ENCODE measurements at regions not wholly inside any gene's neighbourhood (a gene's known extent, or its start where the extent isn't known, plus 50 kb on each side); places are given as distances from the start of the nearest gene placed in this dataset.

DNA sequence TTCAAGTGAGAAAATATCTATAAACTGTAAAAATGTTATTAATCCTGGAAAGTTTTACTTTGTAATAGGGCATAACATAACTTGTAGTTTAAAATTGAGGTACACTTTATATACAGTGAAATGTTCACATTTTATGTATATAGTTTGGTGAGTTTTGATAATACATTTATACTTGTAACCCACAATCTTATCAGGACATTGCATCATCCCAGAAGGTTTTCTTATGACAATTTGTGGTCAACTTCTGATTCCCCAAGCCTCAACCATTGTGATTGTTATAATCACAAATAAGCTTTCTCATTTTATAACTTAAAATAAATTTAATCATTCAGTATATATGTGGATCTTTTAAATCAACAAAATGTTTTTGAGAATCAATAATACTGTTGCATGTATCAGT, 151.1 kb downstream of the TFPI2 start:
- no peak for DNase-seq (ENCODE audit: low read depth in 1 of 2, low spot score in 1 of 2)
- no peak overlapping the region for H3K27ac ChIP-seq (replicated peaks)
- H3K4me3 ChIP-seq (replicated peaks; ENCODE audit: insufficient read depth, low read length), result no peak overlapping the region
- H3K27me3 ChIP-seq (ENCODE audit: insufficient read depth, poor library complexity, severe bottlenecking), result no peaks in the 10 kb centered on the region
- TF ChIP-seq GABPA (IDR thresholded peaks at IDR 0.05; ENCODE audit: low read depth) (no peak), POLR2AphosphoS5 (IDR thresholded peaks at IDR 0.05; ENCODE audit: low read depth) (no peak)

DNA sequence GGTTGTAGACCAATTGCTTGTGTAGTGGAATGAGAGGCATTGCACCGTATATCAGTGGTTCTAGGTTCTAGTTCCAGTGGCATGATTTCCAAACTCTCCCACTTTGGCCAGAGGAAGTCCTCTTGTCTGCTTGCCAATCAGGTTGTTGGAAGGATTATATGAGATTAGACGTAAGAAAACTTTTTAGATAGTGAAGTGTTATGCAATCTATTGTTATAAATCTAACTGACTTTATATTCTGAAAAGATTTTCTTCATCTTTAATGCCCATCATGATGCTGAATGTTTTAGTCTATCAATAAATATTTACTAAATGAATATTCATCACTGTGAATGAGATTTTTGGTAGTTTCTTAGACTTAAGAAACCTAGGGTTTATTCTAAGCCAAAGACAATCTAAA, 152.6 kb downstream of the TFPI2 start:
- H3K27ac ChIP-seq (replicated peaks), result no peak overlapping the region
- DNase-seq (ENCODE audit: low read depth in 1 of 2, low spot score in 1 of 2), result no peak
- no peak for TF ChIP-seq SPI1 (IDR thresholded peaks at IDR 0.05; ENCODE audit: borderline replicate concordance, low read depth)
- TF ChIP-seq, protein P1, sequence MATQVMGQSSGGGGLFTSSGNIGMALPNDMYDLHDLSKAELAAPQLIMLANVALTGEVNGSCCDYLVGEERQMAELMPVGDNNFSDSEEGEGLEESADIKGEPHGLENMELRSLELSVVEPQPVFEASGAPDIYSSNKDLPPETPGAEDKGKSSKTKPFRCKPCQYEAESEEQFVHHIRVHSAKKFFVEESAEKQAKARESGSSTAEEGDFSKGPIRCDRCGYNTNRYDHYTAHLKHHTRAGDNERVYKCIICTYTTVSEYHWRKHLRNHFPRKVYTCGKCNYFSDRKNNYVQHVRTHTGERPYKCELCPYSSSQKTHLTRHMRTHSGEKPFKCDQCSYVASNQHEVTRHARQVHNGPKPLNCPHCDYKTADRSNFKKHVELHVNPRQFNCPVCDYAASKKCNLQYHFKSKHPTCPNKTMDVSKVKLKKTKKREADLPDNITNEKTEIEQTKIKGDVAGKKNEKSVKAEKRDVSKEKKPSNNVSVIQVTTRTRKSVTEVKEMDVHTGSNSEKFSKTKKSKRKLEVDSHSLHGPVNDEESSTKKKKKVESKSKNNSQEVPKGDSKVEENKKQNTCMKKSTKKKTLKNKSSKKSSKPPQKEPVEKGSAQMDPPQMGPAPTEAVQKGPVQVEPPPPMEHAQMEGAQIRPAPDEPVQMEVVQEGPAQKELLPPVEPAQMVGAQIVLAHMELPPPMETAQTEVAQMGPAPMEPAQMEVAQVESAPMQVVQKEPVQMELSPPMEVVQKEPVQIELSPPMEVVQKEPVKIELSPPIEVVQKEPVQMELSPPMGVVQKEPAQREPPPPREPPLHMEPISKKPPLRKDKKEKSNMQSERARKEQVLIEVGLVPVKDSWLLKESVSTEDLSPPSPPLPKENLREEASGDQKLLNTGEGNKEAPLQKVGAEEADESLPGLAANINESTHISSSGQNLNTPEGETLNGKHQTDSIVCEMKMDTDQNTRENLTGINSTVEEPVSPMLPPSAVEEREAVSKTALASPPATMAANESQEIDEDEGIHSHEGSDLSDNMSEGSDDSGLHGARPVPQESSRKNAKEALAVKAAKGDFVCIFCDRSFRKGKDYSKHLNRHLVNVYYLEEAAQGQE (IDR thresholded peaks at IDR 0.05; ENCODE audit: insufficient replicate concordance, low read depth), result no peak
- no peak for TF ChIP-seq GABPA (IDR thresholded peaks at IDR 0.05; ENCODE audit: low read depth)
- no peaks in the 10 kb centered on the region for H3K27me3 ChIP-seq (ENCODE audit: insufficient read depth, poor library complexity, severe bottlenecking)
- H3K4me3 ChIP-seq (replicated peaks; ENCODE audit: insufficient read depth, low read length), result no peak overlapping the region

DNA sequence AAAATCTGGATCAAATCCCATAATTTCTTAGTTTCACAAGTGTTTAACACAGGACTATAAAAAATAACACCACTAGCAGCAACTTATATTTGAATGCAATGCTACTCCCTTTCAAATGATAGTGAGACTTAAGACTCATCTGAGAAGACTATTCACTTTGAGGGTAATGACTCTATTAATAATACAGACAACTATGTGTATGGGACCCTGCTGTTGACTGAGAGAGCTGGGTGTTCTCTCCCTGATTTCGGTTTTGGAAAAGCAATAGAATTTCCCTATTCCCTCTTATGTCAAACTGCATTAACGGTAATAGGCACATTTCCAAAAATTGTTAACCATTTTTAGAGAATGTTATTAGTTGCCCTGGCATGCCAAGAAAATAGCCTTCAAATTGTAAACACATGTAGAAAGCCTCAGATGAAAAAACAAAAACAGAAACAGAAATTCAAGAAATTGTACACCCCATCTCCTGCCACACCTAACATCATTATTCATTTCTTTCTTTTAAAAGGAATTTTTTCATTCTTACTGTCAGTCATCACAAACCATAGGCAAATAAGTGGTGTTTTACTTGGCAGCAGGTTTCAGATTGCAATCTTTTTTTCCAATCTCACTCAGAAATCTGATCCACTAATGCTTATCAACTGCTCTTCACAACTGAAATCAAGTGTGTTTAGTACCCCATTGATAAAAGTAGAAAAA, 153.7 kb downstream of the TFPI2 start:
- H3K27me3 ChIP-seq (ENCODE audit: insufficient read depth, poor library complexity, severe bottlenecking), result no peaks in the 10 kb centered on the region
- no peak overlapping the region for H3K4me3 ChIP-seq (replicated peaks; ENCODE audit: insufficient read depth, low read length)
- no peak overlapping the region for H3K27ac ChIP-seq (replicated peaks)
- DNase-seq (ENCODE audit: low read depth in 1 of 2, low spot score in 1 of 2), result no peak
- no peak for TF ChIP-seq GABPA (IDR thresholded peaks at IDR 0.05; ENCODE audit: low read depth)
- TF ChIP-seq, protein P2, sequence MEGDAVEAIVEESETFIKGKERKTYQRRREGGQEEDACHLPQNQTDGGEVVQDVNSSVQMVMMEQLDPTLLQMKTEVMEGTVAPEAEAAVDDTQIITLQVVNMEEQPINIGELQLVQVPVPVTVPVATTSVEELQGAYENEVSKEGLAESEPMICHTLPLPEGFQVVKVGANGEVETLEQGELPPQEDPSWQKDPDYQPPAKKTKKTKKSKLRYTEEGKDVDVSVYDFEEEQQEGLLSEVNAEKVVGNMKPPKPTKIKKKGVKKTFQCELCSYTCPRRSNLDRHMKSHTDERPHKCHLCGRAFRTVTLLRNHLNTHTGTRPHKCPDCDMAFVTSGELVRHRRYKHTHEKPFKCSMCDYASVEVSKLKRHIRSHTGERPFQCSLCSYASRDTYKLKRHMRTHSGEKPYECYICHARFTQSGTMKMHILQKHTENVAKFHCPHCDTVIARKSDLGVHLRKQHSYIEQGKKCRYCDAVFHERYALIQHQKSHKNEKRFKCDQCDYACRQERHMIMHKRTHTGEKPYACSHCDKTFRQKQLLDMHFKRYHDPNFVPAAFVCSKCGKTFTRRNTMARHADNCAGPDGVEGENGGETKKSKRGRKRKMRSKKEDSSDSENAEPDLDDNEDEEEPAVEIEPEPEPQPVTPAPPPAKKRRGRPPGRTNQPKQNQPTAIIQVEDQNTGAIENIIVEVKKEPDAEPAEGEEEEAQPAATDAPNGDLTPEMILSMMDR (IDR thresholded peaks at IDR 0.05; ENCODE audit: insufficient read depth, low read length), result no peak
- TF ChIP-seq SPI1 (IDR thresholded peaks at IDR 0.05; ENCODE audit: borderline replicate concordance, low read depth), result no peak
- TF ChIP-seq, protein P1 (IDR thresholded peaks at IDR 0.05; ENCODE audit: insufficient replicate concordance, low read depth), result no peak
- no peak for TF ChIP-seq POLR2AphosphoS5 (IDR thresholded peaks at IDR 0.05; ENCODE audit: low read depth)

DNA sequence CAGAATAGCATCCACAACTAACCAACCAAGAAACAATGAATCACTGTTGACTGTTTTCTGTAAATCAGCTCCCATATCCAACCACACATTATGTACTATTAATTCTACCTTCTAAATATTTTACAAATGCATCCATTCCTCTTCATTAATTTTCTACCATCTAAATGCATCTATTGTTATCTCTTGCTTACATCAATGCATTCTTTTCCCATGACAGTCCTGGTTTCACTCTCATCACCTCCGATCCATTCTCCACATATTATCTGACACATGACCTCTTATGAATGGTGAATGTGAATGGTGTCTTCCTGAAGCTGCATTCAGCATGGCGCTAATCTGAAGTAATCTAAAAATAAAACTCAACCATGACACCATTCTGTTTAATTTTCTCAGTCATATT, 153.8 kb upstream of the CALCR start:
- no peak overlapping the region for H3K27ac ChIP-seq (replicated peaks)
- H3K27me3 ChIP-seq (ENCODE audit: insufficient read depth, poor library complexity, severe bottlenecking), result no peaks in the 10 kb centered on the region
- H3K4me3 ChIP-seq (replicated peaks; ENCODE audit: insufficient read depth, low read length), result no peak overlapping the region
- TF ChIP-seq, protein P1 (IDR thresholded peaks at IDR 0.05; ENCODE audit: insufficient replicate concordance, low read depth), result no peak
- TF ChIP-seq SPI1 (IDR thresholded peaks at IDR 0.05; ENCODE audit: borderline replicate concordance, low read depth), result no peak
- no peak for DNase-seq (ENCODE audit: low read depth in 1 of 2, low spot score in 1 of 2)

Data from HL-60 (cell line).